PC-9 (cell line): ENCODE measurements at regions not wholly inside any gene's neighbourhood (a gene's known extent, or its start where the extent isn't known, plus 50 kb on each side); places are given as distances from the start of the nearest gene placed in this dataset.

Experiments
- BruUV-seq: library from RNA; stranded (reverse); fragments of 400-500 nt; replicated peaks from 2 replicates; lab custom pipeline; 2021; lab: Mats Ljungman, UMichigan
- CTCF ChIA-PET: fragments of 300-600 bp; sonication (Branson Sonifier 250); formaldehyde crosslinking; loops from one replicate; lab custom pipeline; 2022; ENCODE audit warnings: antibody characterized with exemption; lab: Charles Lee
- POLR2A ChIA-PET: fragments of 300-600 bp; sonication (Branson Sonifier 250); formaldehyde crosslinking; loops from one replicate; lab custom pipeline; 2022; ENCODE audit warnings: antibody characterized with exemption; ENCODE audit not compliant: unreplicated experiment; lab: Charles Lee
- DNase-seq, 2 experiments: peaks; one replicate each; pipeline versions ENCODE4 v3.0.0 to v3.0.0-alpha.2; 2015 to 2022; ENCODE audit warnings: mixed read lengths in 1 of 2
- H2AFZ ChIP-seq: fragments of 200-600 bp; sonication (generic); 2 replicates; pipeline ENCODE4 v1.8.1; 2017; ENCODE audit warnings: antibody characterized with exemption
- H3F3A ChIP-seq: fragments of 200-600 bp; sonication (generic); 2 replicates; pipeline ENCODE4 v1.8.1; 2017; ENCODE audit warnings: antibody characterized with exemption, mild to moderate bottlenecking, low read depth; ENCODE audit not compliant: insufficient read depth
- H3K27ac ChIP-seq: fragments of 200-600 bp; sonication (generic); 2 replicates; pipeline ENCODE4 v1.6.1; 2016; ENCODE audit warnings: mixed run types
- H3K27me3 ChIP-seq: fragments of 200-600 bp; sonication (generic); 2 replicates; pipeline ENCODE4 v1.6.1; 2016; ENCODE audit warnings: low read depth, mixed run types; ENCODE audit not compliant: insufficient read depth
- H3K36me3 ChIP-seq: fragments of 200-600 bp; sonication (generic); 2 replicates; pipeline ENCODE4 v1.6.1; 2016; ENCODE audit warnings: low read depth, mixed run types
- H3K4me1 ChIP-seq: fragments of 200-600 bp; sonication (generic); replicated peaks from 2 replicates; pipeline ENCODE4 v1.6.1; 2016; ENCODE audit warnings: mixed run types; ENCODE audit not compliant: insufficient read depth
- H3K4me2 ChIP-seq: fragments of 200-600 bp; sonication (generic); 2 replicates; pipeline ENCODE4 v1.6.1; 2017; ENCODE audit warnings: mixed run types
- H3K4me3 ChIP-seq: fragments of 200-600 bp; sonication (generic); 2 replicates; pipeline ENCODE4 v1.6.1; 2016; ENCODE audit warnings: mixed run types
- H3K79me2 ChIP-seq: fragments of 200-600 bp; sonication (generic); 2 replicates; pipeline ENCODE4 v1.6.1; 2017; ENCODE audit warnings: low read depth, mixed run types
- H3K9me2 ChIP-seq: fragments of 200-600 bp; sonication (generic); 2 replicates; pipeline ENCODE4 v1.8.1; 2017; ENCODE audit warnings: mild to moderate bottlenecking; ENCODE audit not compliant: insufficient read depth
- H3K9me3 ChIP-seq: fragments of 200-600 bp; sonication (generic); 2 replicates; pipeline ENCODE4 v1.8.1; 2016; ENCODE audit warnings: low read depth; ENCODE audit not compliant: insufficient read depth
- H4K20me1 ChIP-seq: fragments of 200-600 bp; sonication (generic); 2 replicates; pipeline ENCODE4 v1.8.1; 2017; ENCODE audit not compliant: insufficient read depth
- CTCF ChIP-seq: fragments of 200-600 bp; sonication (generic); conservative IDR thresholded peaks from 2 replicates; pipeline ENCODE4 v1.6.1; 2017; ENCODE audit warnings: mixed run types, antibody characterized with exemption, mild to moderate bottlenecking, moderate library complexity
- EZH2 ChIP-seq: fragments of 200-600 bp; sonication (generic); IDR thresholded peaks from 2 replicates; pipeline ENCODE4 v1.8.0; 2017; ENCODE audit warnings: antibody characterized with exemption, low read depth
- intact Hi-C: fragments of 100-400 bp; cut with micrococcal nuclease; formaldehyde crosslinking; loops from one replicate; pipeline ENCODE4 v1.10.0; 2022; ENCODE audit not compliant: unreplicated experiment

GRCh38 chr21:32181457-32181856 lies 97.4 kb downstream of the MIS18A start:
- no TSS peak for BruUV-seq
- POLR2A ChIA-PET: no interaction called here
- no peak for TF ChIP-seq EZH2
- no peak for TF ChIP-seq CTCF
- H3K27me3 ChIP-seq: peaks cover 25% of the 10 kb centered on the region
- H3K4me3 ChIP-seq: no peak overlapping the region
- H2AFZ ChIP-seq: no peak overlapping the region
- CTCF ChIA-PET: no interaction called here
- no peak for DNase-seq
- H3K79me2 ChIP-seq: no peaks in the 10 kb centered on the region
- H3F3A ChIP-seq: no peaks in the 10 kb centered on the region
- H4K20me1 ChIP-seq: no peaks in the 10 kb centered on the region
- intact Hi-C loops: no loop called here
- no peak overlapping the region for H3K4me2 ChIP-seq
- H3K27ac ChIP-seq: no peak overlapping the region
- H3K4me1 ChIP-seq: no peaks in the 10 kb centered on the region
- no peaks in the 10 kb centered on the region for H3K36me3 ChIP-seq
- H3K9me3 ChIP-seq: no peaks in the 10 kb centered on the region
- no peaks in the 10 kb centered on the region for H3K9me2 ChIP-seq

DNA sequence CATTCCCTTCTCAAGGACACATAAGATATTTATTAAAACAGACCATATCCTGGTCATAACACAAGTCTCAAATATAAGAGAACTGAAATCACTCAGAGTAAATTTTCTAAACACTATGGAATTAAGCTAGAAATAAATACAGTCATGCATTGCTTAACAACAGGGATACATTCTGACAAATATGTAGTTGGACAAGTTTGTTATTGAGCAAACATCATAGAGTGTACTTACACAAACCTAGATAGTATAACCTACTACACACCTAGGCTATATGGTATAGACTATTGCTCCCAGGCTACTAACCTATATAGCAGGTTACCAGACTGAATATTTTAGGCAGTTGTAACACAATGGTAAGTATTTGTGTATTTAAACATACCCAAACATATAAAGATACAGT lies 104.0 kb downstream of the MIS18A start:
- H3F3A ChIP-seq: no peaks in the 10 kb centered on the region
- DNase-seq: no peak
- intact Hi-C loops: no loop called here
- H3K4me2 ChIP-seq: no peak overlapping the region
- no peaks in the 10 kb centered on the region for H4K20me1 ChIP-seq
- CTCF ChIA-PET: no interaction called here
- TF ChIP-seq CTCF (no peak), EZH2 (no peak)
- no peak overlapping the region for H3K4me3 ChIP-seq
- BruUV-seq: no TSS peak
- H3K27ac ChIP-seq: no peak overlapping the region
- H3K9me2 ChIP-seq: no peaks in the 10 kb centered on the region
- H3K36me3 ChIP-seq: no peaks in the 10 kb centered on the region
- POLR2A ChIA-PET: no interaction called here
- H3K27me3 ChIP-seq: no peaks in the 10 kb centered on the region; the same call in 1 of the 2 replicates
- H3K79me2 ChIP-seq: no peaks in the 10 kb centered on the region
- no peaks in the 10 kb centered on the region for H3K4me1 ChIP-seq
- no peaks in the 10 kb centered on the region for H3K9me3 ChIP-seq
- H2AFZ ChIP-seq: no peak overlapping the region

DNA sequence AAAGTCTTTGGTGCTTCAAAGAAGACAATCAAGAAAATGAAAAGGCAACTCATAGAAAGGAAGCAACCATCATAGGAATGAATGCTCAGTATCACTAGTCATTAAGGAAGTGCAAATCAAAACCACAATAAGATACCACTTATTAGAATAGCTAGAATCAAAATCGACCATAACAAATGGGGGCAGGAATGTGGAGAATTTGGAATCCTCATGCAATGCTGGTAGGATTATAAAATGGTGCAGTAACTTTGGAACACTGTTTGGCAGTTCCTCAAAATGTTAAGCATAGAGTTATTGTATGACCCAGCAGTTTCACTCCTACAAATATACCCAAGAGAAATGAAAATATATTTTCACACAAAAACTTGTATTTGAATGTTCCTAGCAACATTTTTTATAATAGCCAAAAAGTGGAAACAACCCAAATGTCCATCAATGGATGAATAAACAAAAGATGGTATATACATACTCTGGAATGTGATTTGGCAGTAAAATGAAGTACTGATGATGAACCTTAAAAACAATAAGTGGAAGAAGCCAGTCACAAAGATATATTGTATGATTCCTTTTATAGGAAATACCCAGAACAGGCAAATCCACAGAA lies 105.6 kb downstream of the MIS18A start:
- no peaks in the 10 kb centered on the region for H3K9me2 ChIP-seq
- H3K36me3 ChIP-seq: no peaks in the 10 kb centered on the region
- no peak for DNase-seq
- H3K4me3 ChIP-seq: no peak overlapping the region
- H3K79me2 ChIP-seq: no peaks in the 10 kb centered on the region
- intact Hi-C loops: no loop called here
- TF ChIP-seq CTCF (no peak), EZH2 (no peak)
- no peaks in the 10 kb centered on the region for H3F3A ChIP-seq
- H3K4me1 ChIP-seq: no peaks in the 10 kb centered on the region
- H3K4me2 ChIP-seq: no peak overlapping the region
- no peaks in the 10 kb centered on the region; the same call in 1 of the 2 replicates for H3K27me3 ChIP-seq
- BruUV-seq: no TSS peak
- H4K20me1 ChIP-seq: no peaks in the 10 kb centered on the region
- ChIA-PET POLR2A (no interaction called here), CTCF (no interaction called here)
- no peaks in the 10 kb centered on the region for H3K9me3 ChIP-seq
- no peak overlapping the region for H3K27ac ChIP-seq
- H2AFZ ChIP-seq: no peak overlapping the region
